Suprapubic skin (tissue), 4 donors: ENCODE measurements at regions not wholly inside any gene's neighbourhood (a gene's known extent, or its start where the extent isn't known, plus 50 kb on each side); places are given as distances from the start of the nearest gene placed in this dataset.

Source experiments
- DNase-seq, 2 donors: peaks; one replicate each; pipeline ENCODE4 v3.0.0-alpha.2; 2019; ENCODE audit warnings: low spot score in 2 of 2
- H3K27ac ChIP-seq: fragments of 200-600 bp; sonication (generic); one replicate; pipeline ENCODE4 v1.5.1; 2019
- H3K27me3 ChIP-seq: fragments of 200-600 bp; sonication (generic); one replicate; pipeline ENCODE4 v1.5.1; 2019
- H3K36me3 ChIP-seq: fragments of 200-600 bp; sonication (generic); one replicate; pipeline ENCODE4 v1.5.1; 2019
- H3K4me1 ChIP-seq: fragments of 200-600 bp; sonication (generic); one replicate; pipeline ENCODE4 v1.5.1; 2019
- H3K4me3 ChIP-seq: fragments of 200-600 bp; sonication (generic); one replicate; pipeline ENCODE4 v1.5.1; 2019; ENCODE audit warnings: mild to moderate bottlenecking
- H3K9me3 ChIP-seq: fragments of 200-600 bp; sonication (generic); one replicate; pipeline ENCODE4 v1.5.1; 2019
- EP300 ChIP-seq: sonication (generic); formaldehyde crosslinking; IDR thresholded peaks from one replicate; pipeline ENCODE4 v1.6.1; 2017; ENCODE audit warnings: antibody characterized with exemption
- POLR2A ChIP-seq, 2 donors: fragments of 450-650 bp; IDR thresholded peaks; one replicate each; pipeline ENCODE4 v1.6.1; 2017; ENCODE audit warnings: antibody characterized with exemption in 2 of 2, mild to moderate bottlenecking in 2 of 2, moderate library complexity in 2 of 2
- POLR2AphosphoS5 ChIP-seq, 3 donors: sonication (generic); formaldehyde crosslinking; IDR thresholded peaks; one replicate each; pipeline ENCODE4 v1.6.1; 2017; ENCODE audit warnings: antibody characterized with exemption in 3 of 3
- WGBS: methylation state at CpG from one replicate; pipeline ENCODE4 v1.1.5; 2018; 5-methylcytosine and 5-hydroxymethylcytosine counted together
- TF ChIP-seq, protein P1 (sequence below), 2 donors: fragments of 200-600 bp in 1 of 2; fragments of 450-650 bp in 1 of 2; sonication (generic) in 1 of 2; IDR thresholded peaks; one replicate each; pipeline ENCODE4 v1.5.1; 2016 to 2019; ENCODE audit warnings: antibody characterized with exemption in 2 of 2, mild to moderate bottlenecking in 1 of 2, moderate library complexity in 1 of 2

DNA sequence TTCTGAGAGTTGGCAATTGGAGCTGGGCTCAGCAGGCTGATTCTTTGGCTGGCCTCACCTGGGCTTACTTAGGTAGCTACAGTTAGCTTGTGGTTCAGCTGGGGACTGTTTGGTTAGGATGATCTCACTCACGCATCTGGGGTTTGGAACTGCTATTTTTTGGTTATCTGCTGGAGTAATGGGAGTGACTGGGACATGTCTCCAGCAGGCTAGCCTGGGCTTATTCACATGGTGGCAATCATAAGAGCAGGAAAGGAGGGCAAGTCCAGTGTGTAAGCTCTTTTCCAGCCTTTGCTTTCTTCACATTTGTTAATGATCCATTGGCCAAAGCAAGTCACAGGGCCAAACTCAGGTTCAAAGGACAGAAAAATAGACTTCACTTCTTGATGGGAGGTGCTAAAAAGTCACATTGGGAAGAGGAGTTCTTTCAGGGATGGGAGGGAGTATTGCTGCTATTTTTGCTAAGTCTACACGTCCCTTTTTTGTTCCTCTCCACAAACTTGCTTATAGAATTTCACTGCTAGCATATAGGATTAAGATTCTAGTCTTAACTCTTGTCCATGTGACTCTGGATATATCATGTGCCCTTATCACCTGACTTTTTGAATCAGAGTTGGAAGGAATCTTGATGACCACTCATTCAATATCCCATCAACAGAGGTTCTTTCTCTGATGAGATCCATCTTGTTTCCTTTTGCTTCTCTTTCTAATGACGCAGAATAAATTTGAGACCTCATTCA, 174.0 kb downstream of the ZFP36L2 start:
- Histone ChIP-seq H3K36me3 (no peaks in the 10 kb centered on the region), H3K9me3 (no peaks in the 10 kb centered on the region), H3K27me3 (no peaks in the 10 kb centered on the region), H3K27ac (peak overlapping the region; percentile 74), H3K4me1 (peaks cover 30% of the 10 kb centered on the region), H3K4me3 (no peak overlapping the region)
- DNase-seq: peak in 1 of 2 donors; percentile 33
- TF ChIP-seq, protein P1, sequence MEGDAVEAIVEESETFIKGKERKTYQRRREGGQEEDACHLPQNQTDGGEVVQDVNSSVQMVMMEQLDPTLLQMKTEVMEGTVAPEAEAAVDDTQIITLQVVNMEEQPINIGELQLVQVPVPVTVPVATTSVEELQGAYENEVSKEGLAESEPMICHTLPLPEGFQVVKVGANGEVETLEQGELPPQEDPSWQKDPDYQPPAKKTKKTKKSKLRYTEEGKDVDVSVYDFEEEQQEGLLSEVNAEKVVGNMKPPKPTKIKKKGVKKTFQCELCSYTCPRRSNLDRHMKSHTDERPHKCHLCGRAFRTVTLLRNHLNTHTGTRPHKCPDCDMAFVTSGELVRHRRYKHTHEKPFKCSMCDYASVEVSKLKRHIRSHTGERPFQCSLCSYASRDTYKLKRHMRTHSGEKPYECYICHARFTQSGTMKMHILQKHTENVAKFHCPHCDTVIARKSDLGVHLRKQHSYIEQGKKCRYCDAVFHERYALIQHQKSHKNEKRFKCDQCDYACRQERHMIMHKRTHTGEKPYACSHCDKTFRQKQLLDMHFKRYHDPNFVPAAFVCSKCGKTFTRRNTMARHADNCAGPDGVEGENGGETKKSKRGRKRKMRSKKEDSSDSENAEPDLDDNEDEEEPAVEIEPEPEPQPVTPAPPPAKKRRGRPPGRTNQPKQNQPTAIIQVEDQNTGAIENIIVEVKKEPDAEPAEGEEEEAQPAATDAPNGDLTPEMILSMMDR (IDR thresholded peaks at IDR 0.05): no peak
- no peak for TF ChIP-seq EP300
- TF ChIP-seq POLR2A (IDR thresholded peaks at IDR 0.05): no peak
- no peak for TF ChIP-seq POLR2AphosphoS5 (IDR thresholded peaks at IDR 0.05)
- WGBS: 84% methylated on average over 3 of the region's 3 CpGs

DNA sequence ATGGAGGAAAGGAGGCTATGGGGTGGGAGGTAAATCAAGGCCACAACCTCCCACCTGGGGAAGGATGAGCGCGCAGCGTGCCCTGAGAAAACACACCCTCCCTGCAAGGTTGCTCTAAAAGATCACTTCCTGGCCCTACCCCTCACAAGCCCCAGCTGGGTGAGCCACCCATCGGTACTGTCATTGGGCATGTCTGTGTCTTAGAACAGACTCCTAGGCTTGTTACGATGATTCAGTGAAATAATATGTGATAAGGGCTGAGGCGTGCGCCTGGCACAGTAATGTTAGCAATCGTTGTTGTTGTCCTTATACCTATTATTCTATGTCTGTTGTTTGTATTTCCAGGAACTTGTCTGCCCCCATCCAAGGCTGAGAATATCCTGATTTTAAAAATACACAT, 175.1 kb downstream of the ZFP36L2 start:
- H3K36me3 ChIP-seq: no peaks in the 10 kb centered on the region
- H3K9me3 ChIP-seq: no peaks in the 10 kb centered on the region
- H3K4me1 ChIP-seq: peaks cover 28% of the 10 kb centered on the region
- TF ChIP-seq POLR2A (IDR thresholded peaks at IDR 0.05) (no peak), POLR2AphosphoS5 (IDR thresholded peaks at IDR 0.05) (no peak), EP300 (no peak)
- TF ChIP-seq, protein P1 (IDR thresholded peaks at IDR 0.05): no peak
- DNase-seq: peak in 1 of 2 donors; percentile 65
- H3K27ac ChIP-seq: peak overlapping the region; percentile 74
- H3K27me3 ChIP-seq: no peaks in the 10 kb centered on the region
- no peak overlapping the region for H3K4me3 ChIP-seq
- 65% methylated on average over 8 of the region's 8 CpGs for WGBS

DNA sequence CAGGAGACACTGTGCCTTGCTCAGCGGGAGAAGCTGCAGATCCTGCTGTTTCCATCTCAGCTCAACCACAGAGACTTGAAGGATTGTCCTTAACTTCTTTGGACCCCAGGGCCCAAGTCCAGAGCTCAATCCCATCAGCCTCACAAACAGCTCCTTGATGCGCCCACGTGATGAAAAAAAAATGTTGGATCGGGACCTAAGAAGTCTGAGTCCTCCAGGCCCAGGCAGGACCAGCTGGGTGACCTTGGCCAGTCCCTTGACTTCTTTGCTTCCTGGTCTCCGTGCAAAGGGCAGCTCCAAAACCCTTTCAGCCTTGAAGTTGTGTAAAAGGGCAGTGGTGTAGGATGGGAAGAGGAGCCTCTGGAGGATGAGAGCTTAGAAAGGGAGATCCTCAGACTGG, 175.5 kb downstream of the ZFP36L2 start:
- peak in 1 of 2 donors; percentile 46 for DNase-seq
- 66% methylated on average over 5 of the region's 5 CpGs for WGBS
- Histone ChIP-seq H3K4me1 (peaks cover 32% of the 10 kb centered on the region), H3K27ac (peak overlapping the region; percentile 44), H3K9me3 (no peaks in the 10 kb centered on the region), H3K36me3 (no peaks in the 10 kb centered on the region), H3K27me3 (no peaks in the 10 kb centered on the region), H3K4me3 (no peak overlapping the region)
- TF ChIP-seq EP300: no peak
- TF ChIP-seq, protein P1 (IDR thresholded peaks at IDR 0.05): no peak
- no peak for TF ChIP-seq POLR2A (IDR thresholded peaks at IDR 0.05)
- no peak for TF ChIP-seq POLR2AphosphoS5 (IDR thresholded peaks at IDR 0.05)

DNA sequence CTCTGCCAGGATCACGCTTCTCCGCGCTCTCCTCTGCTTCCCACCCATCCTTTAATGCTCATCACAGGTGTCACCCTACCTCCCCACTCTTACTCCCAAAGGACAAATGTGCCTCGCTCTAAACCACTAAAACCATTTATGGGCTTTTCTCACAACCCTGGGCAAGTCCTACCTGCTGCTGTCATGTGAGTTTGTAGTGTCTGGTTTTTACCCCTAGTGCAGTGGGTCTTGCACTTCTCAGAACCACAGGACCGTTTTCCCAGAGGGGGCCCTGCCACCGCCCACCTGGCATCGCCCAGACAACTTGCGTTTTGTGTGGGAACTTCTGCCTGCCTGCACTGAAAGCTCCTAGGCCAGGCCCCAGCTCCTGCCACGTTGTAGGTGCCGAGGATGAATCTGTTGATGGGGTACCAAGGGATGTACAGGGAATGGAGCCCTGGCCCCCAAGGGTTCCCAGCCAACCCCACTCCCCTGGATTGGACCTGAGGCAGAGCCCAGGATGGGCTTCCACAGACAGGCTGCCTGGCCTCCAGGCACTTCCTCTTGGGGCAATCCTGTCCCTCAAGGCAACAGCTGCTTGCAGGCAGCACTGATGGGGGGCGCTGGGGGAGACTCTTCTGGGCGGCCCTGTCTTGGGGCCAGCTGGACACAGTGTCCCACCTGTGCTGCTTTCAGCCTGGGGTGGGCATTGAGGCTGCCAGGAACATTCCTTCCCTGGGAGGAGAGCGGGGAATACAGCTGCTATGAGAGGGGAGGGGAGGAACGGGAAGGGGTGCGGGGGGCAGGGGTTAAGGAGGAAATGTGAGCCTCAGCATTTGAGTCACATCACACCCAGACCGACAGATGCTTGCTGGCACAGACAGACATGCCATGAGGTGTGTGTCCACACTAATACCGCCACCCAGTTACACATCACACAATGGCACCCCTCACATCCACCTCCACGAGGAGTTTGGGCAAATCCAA, 176.3 kb downstream of the ZFP36L2 start:
- TF ChIP-seq POLR2AphosphoS5 (IDR thresholded peaks at IDR 0.05) (no peak), POLR2A (IDR thresholded peaks at IDR 0.05) (no peak), EP300 (no peak)
- TF ChIP-seq, protein P1 (IDR thresholded peaks at IDR 0.05): no peak
- peaks cover 34% of the 10 kb centered on the region for H3K4me1 ChIP-seq
- no peaks in the 10 kb centered on the region for H3K36me3 ChIP-seq
- H3K9me3 ChIP-seq: no peaks in the 10 kb centered on the region
- no peak overlapping the region for H3K4me3 ChIP-seq
- DNase-seq: peak in 1 of 2 donors; percentile 62
- no peak overlapping the region for H3K27ac ChIP-seq
- H3K27me3 ChIP-seq: no peaks in the 10 kb centered on the region
- WGBS: 73% methylated on average over 11 of the region's 18 CpGs
